ENCODE measurements at regions not wholly inside any gene's neighbourhood (a gene's known extent, or its start where the extent isn't known, plus 50 kb on each side); places are given as distances from the start of the nearest gene placed in this dataset.
A peak's percentile ranks its signal among the peaks of the same experiment; 100 is the strongest.
"Not testable (repeated sequence)": the region's sequence is repeated elsewhere in the genome, so short reads cannot be mapped to it uniquely, and the experiment has no call there.

GRCh38 chr1:29593601-29594382 lies 357.5 kb downstream of the PTPRU start:
- DNase-seq (ENCODE audit: low read depth) = no peak

- DNase-seq (ENCODE audit: low read depth) = no peak
Observed at GRCh38 chr1:29592731-29593130, 356.4 kb downstream of the PTPRU start.

GRCh38 chr1:29592261-29592615 lies 355.9 kb downstream of the PTPRU start:
- no peak for DNase-seq (ENCODE audit: low read depth)

GRCh38 chr1:29591601-29592260 lies 355.4 kb downstream of the PTPRU start:
- DNase-seq (ENCODE audit: low read depth) = no peak

- no peak for DNase-seq (ENCODE audit: low read depth)
Observed at GRCh38 chr1:29590583-29591565, 354.6 kb downstream of the PTPRU start.

GRCh38 chr1:29589716-29590115 lies 353.4 kb downstream of the PTPRU start:
- DNase-seq (ENCODE audit: low read depth) = not testable (repeated sequence)

GRCh38 chr1:29586991-29587745 lies 350.8 kb downstream of the PTPRU start:
- no peak for DNase-seq (ENCODE audit: low read depth)

- no peak for DNase-seq (ENCODE audit: low read depth)
Observed at GRCh38 chr1:29586215-29586614, 349.9 kb downstream of the PTPRU start.

- DNase-seq (ENCODE audit: low read depth) = no peak
Observed at GRCh38 chr1:29585656-29586055, 349.3 kb downstream of the PTPRU start.

- no peak for DNase-seq (ENCODE audit: low read depth)
Observed at GRCh38 chr1:29585201-29585600, 348.9 kb downstream of the PTPRU start.

GRCh38 chr1:29584776-29585175 lies 348.5 kb downstream of the PTPRU start:
- DNase-seq (ENCODE audit: low read depth) = peak; percentile 22

- DNase-seq (ENCODE audit: low read depth) = no peak
Observed at GRCh38 chr1:29584362-29584761, 348.0 kb downstream of the PTPRU start.

GRCh38 chr1:29583727-29584126 lies 347.4 kb downstream of the PTPRU start:
- DNase-seq (ENCODE audit: low read depth) = no peak

GRCh38 chr1:29581256-29581655 lies 344.9 kb downstream of the PTPRU start:
- DNase-seq (ENCODE audit: low read depth) = no peak

- DNase-seq (ENCODE audit: low read depth) = peak; percentile 10
Observed at GRCh38 chr1:29579821-29580425, 343.6 kb downstream of the PTPRU start.

- no peak for DNase-seq (ENCODE audit: low read depth)
Observed at GRCh38 chr1:29577512-29577911, 341.2 kb downstream of the PTPRU start.

- DNase-seq (ENCODE audit: low read depth) = no peak
Observed at GRCh38 chr1:29576510-29576909, 340.2 kb downstream of the PTPRU start.

GRCh38 chr1:29575826-29576225 lies 339.5 kb downstream of the PTPRU start:
- DNase-seq (ENCODE audit: low read depth) = no peak

- no peak for DNase-seq (ENCODE audit: low read depth)
Observed at GRCh38 chr1:29575277-29575676, 339.0 kb downstream of the PTPRU start.

GRCh38 chr1:29574871-29575270 lies 338.5 kb downstream of the PTPRU start:
- DNase-seq (ENCODE audit: low read depth) = no peak
